Endometrium (tissue), 2 donors: ENCODE measurements at regions not wholly inside any gene's neighbourhood (a gene's known extent, or its start where the extent isn't known, plus 50 kb on each side); places are given as distances from the start of the nearest gene placed in this dataset.
"Not testable (repeated sequence)": the region's sequence is repeated elsewhere in the genome, so short reads cannot be mapped to it uniquely, and the experiment has no call there.

Source experiments
- FAIRE-seq: peaks from 2 replicates; lab custom pipeline; 2012; peaks lifted over from hg19 to GRCh38; lab: Jason Lieb, UNC
- donor health status: control.
- donor health status: control.

DNA sequence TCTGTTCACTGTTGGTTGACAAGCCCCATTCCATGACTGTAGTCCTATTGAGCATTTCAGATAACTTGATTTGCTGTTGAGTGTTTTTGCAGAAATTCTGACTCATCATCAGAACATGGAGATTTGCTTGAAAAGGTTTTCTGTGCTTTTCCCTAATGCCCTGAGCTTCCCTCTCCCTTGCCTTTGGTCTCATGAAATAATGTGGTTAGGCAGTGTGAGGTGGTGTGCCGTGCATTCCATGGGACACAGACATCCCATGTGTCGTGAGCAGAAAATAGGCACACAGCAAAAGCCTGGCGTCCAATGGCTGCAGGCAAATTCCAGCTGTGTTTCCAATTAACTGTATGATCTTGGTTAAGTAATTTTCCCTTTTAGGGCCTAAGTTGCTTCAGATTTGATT, 197.4 kb downstream of the DLEU7 start:
- FAIRE-seq, result no peak

DNA sequence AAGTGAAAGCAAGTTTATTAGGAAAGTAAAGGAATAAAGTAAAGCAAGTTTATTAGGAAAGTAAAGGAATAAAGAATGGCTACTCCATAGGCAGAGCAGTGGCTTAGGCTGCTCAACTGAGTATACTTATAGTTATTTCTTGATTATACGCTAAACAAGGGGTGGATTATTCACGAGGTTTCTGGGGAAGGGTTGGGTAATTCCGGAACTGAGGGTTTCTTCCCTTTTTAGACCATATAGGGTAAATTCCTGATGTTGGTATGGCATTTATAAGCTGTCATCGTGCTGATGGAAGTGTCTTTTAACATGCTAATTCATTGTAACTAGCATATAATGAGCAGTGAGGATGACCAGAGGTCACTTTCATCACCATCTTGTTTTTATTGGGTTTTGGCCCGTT, 194.3 kb downstream of the DLEU7 start:
- FAIRE-seq, result no peak

DNA sequence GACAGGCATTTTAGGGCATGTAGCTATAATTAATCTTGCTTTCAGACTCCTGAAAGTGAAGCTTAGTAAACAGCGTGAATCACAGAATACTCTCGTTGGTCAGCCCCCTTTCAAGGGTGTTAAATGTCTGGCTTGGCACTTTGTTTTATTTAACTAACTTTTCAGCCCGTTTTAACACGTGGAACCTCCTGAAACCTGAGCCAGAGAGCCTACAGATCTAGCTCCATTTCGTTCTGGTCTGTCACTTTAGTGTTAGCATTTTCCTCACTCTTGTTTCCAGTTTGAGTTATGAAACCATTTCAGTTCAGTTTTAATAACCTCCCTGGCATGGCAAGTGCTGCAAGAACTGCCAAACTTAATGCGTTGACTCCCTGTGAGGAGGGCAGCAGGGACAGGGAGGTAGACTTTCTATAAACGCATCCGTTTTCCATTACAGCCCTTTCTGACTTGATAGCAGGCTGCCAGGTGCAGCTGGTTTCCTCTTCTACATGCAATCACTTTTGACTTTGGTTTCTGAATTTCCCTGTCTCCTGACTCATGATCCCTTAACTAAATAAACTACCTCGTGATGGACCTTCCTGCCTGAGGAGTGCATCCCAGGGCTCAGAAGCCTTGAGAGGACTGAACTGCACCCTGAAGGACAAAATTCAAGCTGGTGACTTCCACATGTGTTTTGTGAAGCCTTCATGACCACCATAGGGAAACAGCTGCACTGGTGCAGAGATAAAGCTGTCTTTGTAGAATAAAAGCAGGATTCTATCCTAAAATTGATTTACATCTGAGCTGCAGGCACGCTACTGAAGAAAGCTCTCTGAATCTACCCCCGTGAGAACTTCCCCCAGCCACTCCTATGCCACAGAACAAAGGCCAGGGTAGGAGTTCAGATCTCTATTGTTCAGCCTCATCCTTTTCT, 192.6 kb downstream of the DLEU7 start:
- no peak for FAIRE-seq

DNA sequence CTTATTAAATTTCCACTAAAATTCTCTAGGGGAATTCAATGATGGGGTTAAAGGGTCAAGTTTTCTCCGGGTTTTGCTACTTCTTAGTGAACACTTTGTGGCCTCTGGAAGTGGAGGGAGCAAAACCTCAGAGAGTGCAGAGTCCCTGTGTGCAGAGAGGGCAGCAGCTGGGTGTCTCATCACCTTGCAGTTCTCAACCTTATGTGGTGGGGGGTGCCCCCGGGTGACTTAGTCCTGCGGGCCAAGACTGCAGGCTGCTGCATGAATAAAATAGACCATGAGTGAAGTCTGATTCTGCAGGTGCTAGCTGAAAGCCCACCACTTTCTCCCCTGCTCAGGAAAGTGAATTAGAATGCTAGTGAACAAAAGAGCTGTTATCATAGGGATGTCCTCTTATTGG, 191.6 kb downstream of the DLEU7 start:
- FAIRE-seq, result no peak

DNA sequence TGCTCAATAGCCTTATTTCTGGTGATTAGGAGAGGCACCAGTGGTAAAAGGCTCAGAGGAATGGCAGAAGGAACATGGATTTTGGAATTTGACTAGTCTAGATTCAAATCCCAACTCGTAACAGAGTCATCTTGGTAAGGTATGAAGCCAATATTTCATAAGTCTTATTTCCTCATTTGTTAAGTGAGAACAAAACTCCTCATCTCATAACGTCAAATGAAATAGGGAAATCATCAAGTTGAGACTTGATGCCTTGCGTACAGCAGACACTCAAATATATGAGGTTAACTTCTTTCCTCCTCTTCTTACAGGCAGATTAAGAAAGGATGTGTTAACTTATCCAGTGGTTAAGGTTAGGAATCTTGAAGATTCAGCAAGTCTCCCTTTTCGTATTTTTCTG, 189.2 kb downstream of the DLEU7 start:
- FAIRE-seq, result no peak

DNA sequence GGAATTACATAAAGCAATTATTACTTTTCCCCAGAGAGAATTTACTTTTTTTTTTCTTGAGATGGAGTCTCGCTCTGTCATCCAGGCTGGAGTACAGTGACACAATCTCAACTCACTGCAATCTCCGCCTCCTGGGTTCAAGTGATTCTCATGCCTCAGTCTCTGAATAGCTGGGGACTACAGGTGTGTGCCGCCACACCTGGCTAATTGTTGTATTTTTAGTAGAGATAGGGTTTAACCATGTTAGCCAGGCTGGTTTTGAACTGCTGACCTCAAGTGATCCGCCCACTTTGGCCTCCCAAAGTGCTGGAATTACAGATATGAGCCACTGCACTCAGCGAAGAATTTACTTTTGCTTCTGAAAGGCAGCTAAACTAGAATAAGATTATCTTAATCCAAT, 181.6 kb downstream of the DLEU7 start:
- FAIRE-seq, result not testable (repeated sequence)

DNA sequence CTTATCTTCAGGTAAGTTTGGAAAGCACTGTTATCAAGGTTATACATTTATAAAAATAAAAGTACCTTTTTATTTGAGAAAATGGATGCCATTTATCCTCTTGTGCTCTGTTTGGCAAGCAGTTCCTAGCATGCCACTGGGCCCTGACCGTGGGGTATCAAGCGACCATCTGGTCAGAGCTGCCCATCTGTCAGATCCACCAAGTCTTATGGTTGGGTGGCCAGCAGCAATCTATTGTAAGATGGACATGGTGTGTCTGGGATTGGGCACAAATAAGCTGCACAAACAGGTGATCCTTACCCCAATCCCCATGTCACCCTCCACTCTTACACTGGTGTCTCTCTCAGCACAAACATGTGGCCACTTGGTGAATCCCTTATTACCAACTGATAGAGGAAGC, 178.5 kb downstream of the DLEU7 start:
- no peak for FAIRE-seq

DNA sequence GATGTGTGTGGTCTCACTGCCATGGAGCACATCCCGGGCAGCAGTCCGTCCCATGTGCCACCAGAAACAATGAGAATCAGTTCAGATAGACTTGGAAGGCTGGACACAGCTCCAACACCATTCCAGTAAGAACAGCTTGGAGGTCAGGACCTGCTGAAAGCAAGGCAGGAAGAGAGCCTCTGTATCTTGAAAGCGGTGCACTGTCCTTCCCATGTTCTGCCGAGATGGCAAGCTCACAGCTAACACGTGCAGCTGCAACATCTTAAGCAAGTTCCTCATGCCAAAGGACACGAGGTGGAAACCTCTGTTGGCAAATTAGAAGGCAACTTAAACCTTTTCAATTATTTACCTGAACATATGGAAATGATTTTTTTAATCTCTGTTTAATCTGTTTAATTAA, 175.4 kb downstream of the DLEU7 start:
- no peak for FAIRE-seq

DNA sequence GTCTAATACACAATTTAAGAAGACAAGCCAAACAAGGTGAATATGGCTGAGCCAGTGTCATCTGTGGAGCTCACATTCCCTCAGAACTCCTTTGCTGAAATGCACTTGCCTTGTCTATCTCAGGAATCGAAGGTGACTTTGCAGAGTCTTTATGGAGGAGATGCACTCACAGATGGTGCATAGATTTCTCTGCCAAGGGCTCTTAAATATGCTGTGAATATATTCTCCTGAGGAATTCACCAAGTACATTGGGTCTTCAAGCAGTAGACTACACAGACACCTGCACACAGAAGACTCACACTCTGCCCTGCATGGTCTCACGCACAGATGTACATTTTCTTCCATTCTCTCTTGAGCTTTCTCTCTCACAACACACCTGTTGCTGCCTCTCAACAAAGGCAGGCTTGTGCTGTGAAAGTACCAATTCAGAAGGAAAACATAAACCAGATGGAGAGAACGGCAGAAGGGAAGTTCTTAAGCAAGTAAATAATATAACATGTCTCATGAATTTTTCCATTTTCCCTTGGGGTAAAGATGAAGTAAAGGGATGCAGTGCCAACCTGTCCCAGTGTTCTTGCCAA, 174.7 kb downstream of the DLEU7 start:
- FAIRE-seq, result no peak

DNA sequence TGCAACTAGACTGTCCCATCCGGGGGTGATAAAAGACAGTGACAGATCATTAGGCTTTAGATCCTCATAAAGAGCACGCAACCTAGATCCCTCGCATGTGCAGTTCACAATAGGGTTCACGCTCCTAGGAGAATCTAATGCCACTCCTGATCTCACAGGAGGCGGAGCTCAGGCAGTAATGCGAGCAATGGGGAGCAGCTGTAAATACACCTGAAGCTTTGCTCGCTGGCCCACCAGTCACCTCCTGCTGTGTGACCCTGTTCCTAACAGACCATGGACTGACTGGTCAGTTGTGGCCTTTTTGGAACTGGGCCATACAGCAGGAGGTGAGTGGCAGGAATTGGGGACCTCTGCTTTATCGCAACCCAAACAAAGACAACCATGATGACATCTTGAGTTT, 173.2 kb downstream of the DLEU7 start:
- FAIRE-seq, result no peak

DNA sequence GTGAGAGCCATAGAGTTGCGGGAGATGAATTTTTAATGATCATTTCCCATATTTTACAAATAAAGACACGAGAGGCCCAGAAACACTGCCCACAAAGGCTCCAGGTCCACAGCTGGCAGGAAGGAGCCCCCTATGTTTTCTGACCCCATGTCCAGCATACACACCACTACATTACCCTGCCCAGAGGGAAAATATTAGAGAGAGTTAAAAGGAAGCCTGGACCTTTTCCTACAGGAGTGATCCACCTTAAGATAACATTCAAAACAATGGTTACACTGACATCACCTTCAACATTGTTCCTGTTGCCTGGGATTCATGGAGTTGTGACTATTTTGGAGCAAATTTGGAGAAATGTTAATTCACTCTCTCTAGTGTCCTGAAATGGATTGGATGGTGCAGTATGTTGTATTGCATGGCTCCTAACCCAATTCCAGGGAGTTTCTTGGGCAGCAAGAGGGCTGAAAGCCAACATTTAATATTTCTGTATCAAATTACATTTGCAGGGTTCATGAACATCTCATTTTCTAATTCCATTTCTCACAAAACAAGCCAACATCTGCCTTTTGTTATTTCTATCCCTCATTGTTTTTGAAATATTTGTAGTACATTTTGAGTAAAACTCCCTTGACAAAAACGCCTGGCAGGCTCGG, 172.5 kb downstream of the DLEU7 start:
- FAIRE-seq, result no peak

DNA sequence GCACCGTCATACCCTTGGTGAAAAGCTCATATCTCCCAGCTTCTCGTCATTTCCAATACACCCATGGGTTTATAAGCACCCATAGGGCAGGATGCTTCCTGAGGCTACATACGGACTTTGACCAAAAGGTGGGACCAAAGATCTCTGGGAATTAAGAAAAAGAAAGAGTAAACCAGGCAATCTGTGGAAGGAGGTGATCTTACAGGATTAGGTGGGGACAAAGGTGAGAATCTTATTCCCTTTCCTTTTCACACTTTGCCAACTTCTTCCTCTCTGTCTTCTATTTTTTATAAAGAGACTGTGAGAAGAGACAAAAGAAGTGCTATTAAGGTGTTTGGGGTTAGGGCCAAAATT, 172.0 kb downstream of the DLEU7 start:
- no peak for FAIRE-seq

DNA sequence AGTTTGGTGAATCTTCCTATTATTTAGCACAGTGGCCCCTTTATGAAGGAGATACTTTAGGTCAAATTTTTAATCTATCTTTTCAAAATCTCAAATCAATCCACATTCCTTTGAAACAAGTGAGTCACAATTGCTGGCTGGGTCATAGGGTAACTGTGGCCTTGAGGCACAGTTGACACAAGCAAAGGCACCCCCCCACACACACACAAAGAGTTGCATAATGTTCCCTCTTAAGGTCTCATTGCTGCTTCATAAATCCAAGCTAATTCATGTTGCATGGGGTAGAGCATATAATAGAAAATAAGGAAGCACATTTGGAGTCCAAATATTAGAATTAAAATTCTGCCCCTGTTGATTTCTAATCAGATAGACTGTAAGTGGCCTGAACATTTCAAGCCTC, 171.5 kb downstream of the DLEU7 start:
- no peak for FAIRE-seq

DNA sequence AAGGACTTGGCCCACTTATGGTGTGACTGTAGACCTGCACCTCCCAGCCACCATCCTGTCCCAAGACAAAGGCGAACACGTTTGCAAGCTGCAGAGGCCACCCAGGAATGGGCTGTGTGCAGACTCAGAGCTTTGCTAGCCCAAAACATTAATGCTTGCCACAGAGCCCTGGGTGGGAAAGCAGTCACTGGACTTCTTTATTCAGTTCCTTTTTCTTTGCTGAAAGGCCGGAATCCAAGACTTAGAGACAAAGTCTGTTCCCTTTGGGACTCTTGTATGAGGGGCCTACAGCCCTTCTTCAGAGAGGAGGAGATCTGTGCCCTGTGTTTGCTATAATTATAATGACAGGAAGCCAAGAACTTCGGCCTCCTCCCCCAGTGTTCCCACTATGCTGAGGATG, 167.8 kb downstream of the DLEU7 start:
- no peak for FAIRE-seq

DNA sequence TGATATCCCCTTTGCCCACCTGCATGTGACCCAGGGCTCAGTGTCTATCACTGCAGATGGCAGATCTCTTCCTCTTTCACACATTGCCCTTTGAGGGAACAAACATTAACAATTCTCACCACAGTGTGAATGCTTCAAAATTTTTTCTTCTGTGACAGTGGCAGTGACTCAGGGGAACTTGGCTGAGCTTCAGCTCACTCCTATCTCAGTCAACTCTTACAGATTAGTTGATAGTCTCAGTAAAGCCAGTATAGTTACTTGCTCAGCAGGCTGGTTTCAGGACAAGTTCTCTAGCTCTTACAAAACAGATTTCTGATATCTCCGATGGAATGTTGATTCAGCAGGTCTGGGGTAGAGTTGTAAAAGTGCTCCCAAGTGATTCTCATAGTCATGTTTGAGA, 166.9 kb downstream of the DLEU7 start:
- FAIRE-seq, result no peak

DNA sequence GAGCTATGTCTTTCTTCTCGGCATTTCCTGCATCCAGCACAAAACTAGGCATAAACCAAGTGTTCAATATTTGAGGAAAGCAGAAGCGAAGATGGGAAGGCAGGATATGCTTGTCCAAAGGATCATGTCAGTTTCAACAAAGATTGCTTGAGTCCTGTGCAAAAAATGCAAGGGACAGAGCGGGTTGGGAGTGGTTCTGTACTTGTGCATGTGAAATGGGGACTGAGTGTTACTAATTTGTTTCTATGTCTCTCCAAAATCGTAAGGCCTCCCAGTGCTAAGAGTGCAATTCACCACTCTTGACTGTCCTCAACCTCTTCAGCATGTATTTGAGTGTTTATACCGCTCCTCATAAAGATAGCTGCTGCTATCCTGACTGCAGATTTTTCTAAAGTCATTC, 166.2 kb downstream of the DLEU7 start:
- no peak for FAIRE-seq

DNA sequence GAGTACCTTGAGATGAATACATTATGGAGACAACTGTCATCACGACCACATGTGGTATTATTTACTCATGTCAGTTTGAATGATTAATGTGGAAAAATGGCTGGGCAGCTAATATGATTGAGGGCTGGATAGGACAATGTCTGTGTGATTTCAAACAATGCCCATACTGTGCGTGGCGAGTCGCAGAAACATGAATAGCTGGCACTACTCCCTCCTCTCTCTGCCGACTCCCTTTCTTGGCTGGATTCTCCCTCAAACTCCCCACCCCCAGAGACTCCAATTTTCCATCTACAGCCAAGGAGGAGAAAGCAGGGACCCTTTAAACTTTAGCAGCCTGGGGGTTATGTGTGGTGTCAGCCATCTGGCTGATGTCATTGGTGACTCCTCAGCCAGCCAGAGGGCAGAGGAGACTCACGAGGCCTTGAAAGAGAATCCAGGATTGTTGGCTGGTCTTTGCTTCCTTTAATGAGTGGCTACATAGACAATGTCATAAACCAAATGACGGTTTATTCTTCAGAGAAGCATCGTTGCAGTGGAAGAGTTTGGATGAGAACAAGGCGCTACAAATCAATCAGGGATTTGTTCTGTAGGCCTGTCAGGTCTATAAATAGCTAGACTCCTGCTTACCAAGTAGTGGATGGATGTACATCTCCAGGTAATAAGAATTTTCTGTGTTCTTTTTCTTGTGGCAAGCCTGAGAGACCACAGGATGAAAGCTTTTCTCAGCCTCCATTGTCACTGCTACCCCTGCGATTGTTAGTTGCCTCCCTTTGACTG, 165.6 kb downstream of the DLEU7 start:
- FAIRE-seq, result no peak

DNA sequence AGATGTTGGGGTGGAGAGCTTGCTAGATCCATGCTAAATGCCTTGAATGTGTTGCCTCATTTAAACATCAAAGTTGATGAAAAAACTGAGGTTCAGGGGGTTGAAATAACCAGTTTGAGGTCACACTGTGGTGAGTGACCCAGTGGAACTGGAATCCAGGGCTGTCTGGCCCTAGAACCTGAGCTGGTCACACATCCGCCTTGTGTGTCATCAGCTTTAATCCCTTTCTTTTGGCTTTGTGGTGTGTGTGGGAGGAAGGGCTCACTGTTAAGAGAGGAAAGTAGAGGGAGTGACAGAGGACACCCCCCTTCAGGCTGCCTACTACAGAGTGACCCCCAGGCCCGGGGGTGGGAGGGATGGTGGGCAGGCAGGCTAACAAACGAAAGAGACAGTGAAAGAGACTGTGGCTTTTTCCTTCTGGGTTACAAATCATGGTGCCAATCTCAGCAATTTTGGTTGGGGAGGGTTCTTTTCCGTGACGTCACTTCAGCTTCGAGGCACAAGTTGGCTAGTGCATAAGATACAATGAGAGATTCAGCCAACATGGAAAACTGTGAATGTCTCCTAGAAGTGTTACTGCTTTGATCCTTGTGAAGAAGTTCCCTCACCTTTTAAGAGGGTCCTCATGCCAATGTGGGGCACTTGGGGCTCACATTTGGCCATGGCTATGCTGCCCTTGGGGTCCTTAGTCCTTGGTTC, 164.9 kb downstream of the DLEU7 start:
- no peak for FAIRE-seq

DNA sequence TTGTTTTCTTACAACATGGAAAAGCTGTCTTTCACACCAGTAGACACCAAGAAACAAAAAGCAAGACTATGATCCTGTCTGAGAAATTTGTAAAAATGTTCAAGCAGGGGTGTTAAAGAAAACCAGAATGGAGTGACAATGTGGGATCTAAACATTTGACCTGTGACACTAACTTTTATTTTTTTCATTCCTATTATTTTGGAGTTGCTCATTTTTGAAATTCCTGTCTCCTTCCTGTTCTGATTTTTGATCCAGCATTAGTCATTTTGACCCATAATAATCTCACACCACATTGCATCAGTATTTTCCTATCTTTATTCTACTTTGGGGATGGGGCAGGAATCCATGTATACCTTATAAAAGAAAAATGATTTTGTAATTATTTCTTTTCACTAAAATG, 164.2 kb downstream of the DLEU7 start:
- no peak for FAIRE-seq

DNA sequence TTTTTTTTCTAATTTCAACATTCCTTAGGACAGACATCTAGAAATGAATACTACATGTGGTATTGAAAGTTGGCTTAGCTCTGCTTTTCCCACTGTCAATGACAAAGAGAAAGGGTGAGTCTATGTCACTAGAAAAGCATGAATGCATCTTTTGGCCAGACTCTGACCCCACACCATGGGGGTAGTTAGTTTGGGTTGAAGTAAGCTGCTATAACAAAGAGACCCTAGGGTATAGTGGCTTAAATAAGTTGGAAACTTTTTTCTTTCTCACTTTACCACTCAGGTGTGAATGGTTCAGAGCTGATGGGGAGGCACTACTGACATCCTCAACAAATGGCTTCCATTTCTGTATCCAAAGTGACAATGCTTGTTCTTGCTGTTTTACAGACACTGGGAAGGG, 161.5 kb downstream of the DLEU7 start:
- no peak for FAIRE-seq

DNA sequence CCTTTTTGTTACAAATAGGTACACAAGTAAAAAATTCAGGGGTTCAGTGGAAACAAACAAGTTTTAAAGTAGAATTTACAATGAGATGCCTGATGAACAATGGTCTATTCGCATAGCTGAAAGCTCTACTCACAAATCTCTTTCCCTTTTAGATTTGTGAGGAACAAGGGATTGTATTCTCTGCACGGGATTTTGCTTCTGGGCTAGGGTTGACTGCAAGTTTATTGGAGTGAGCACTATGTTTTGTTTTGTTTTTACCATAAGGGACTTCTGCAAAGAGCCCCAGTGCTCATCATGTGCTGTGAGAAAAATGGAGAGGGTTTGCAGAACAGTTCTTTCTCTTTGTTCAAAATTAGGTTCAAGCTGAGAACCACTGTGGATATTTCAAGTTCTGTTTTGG, 160.5 kb downstream of the DLEU7 start:
- FAIRE-seq, result no peak

DNA sequence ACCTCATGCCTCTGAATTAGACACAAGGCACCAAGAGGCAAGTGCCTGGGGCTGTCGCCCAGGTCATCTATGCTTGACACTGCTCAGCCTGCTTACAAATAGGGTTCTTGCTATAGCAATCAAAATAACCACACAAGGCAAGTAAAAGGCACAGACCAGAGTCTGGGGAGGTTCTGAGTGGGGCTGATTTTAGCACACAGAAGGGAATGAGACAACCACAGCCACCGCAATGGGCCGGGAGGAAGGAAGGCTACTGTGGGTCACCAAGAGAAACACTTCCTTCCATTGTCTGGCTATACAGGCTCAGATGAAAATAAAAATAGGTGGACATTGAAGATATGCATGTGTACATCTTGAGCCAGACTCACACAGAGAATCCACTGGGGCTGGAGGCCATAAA, 159.1 kb downstream of the DLEU7 start:
- no peak for FAIRE-seq
